ENCODE measurements at regions not wholly inside any gene's neighbourhood (a gene's known extent, or its start where the extent isn't known, plus 50 kb on each side); places are given as distances from the start of the nearest gene placed in this dataset.

DNA sequence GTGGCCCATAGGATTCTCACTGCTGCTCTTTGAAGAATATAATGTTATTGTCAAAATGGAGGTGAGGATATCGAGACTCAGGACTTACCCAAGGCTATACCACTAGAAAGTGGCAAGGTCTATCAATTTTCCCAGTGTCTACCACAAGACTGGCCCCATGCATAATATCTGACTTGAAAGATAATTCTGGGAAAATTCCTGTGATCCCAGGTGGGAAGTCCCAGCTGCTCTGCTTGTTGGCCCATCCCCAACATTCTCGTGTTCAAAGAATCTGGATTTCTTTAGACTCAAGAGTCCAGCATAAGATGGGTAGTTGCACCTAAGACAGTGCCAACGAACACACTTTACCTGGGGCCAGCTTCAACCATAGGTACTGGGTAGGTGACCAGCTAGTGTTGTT is 120.7 kb upstream of the DTNBP1 start:
- no peak for TF ChIP-seq EP300 (IDR thresholded peaks at IDR 0.05)
- TF ChIP-seq, protein P1, sequence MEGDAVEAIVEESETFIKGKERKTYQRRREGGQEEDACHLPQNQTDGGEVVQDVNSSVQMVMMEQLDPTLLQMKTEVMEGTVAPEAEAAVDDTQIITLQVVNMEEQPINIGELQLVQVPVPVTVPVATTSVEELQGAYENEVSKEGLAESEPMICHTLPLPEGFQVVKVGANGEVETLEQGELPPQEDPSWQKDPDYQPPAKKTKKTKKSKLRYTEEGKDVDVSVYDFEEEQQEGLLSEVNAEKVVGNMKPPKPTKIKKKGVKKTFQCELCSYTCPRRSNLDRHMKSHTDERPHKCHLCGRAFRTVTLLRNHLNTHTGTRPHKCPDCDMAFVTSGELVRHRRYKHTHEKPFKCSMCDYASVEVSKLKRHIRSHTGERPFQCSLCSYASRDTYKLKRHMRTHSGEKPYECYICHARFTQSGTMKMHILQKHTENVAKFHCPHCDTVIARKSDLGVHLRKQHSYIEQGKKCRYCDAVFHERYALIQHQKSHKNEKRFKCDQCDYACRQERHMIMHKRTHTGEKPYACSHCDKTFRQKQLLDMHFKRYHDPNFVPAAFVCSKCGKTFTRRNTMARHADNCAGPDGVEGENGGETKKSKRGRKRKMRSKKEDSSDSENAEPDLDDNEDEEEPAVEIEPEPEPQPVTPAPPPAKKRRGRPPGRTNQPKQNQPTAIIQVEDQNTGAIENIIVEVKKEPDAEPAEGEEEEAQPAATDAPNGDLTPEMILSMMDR (IDR thresholded peaks at IDR 0.05), result no peak

Measured in stomach (tissue), 4 donors.